NCI-H82 (cell line): ENCODE measurements at regions not wholly inside any gene's neighbourhood (a gene's known extent, or its start where the extent isn't known, plus 50 kb on each side); places are given as distances from the start of the nearest gene placed in this dataset.

Experiments used
- DNase-seq: peaks from one replicate; lab custom pipeline; 2025; lab: John Stamatoyannopoulos, UW

GRCh38 chr7:84294847-84295455 lies 100.4 kb upstream of the SEMA3A start:
- no peak for DNase-seq

DNA sequence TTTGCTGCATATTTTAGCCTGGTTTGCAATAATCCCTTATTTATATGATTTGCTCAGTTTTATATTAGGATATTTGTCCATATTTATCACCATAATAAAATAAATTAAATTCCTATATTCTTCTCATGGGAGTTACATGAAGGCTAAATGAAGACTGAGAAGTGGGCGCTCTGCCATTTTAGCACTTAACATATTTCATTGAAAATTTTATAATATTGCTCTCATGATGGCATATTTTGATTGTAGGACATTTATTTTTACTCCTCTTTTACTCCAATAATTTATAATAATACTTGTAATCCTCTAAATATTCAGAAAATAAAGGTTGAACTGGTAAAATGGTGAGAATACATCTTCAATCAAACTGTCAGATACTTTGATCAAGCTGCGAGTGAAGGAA lies 99.8 kb upstream of the SEMA3A start:
- no peak for DNase-seq

DNA sequence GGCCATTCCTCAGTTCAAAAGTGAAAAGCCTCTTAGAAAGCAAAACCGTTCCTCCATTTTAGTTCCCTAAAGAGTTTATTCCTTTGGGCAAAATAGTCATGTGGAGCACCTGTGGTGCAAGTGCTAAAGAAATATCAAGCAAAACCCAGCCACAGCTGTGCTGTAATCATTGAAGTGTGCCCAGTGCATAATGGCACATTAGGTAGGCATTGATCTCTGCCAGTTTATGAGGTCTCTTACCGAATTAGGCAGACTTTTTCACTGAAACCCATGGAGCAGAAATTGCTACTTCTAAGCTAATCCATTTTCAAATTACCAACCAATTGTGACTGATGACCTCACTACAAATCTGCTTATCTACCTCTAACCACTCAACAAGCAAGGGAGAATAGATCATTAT lies 97.2 kb upstream of the SEMA3A start:
- peak; percentile 7 for DNase-seq

GRCh38 chr7:84283798-84284197 lies 89.2 kb upstream of the SEMA3A start:
- DNase-seq, result no peak

- no peak for DNase-seq
Measured at GRCh38 chr7:84281518-84281917, 86.9 kb upstream of the SEMA3A start.

- peak; percentile 5 for DNase-seq
Measured at GRCh38 chr7:84277628-84278224, 83.1 kb upstream of the SEMA3A start.

DNA sequence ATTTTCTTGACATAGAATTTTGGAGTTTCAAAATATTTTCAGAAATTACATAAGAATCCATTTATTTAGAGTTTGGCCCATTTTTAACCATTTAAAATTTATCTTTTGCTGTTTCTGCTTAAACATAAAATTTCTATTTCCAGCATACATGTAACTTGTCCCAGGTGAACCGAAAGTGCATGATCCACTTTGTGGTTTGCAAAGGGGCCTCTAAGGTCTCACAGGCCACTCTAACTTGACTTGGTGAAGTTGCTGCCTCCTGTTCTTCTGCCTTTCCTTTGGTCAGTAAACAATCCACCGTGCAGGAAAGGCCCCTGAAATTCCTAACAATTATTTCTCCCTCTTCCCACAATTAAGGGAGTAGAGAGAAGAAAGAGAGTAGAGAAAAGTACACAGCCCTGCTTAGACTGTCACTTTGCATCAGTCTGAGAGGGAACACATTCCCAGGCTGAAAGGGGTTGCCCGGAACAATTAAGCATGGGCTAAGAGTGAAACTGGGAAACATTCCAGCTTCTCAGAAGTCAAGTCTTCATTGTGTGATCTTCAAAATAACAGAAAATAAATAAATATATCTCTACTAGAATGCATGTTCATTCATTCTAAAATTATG lies 79.5 kb upstream of the SEMA3A start:
- no peak for DNase-seq

DNA sequence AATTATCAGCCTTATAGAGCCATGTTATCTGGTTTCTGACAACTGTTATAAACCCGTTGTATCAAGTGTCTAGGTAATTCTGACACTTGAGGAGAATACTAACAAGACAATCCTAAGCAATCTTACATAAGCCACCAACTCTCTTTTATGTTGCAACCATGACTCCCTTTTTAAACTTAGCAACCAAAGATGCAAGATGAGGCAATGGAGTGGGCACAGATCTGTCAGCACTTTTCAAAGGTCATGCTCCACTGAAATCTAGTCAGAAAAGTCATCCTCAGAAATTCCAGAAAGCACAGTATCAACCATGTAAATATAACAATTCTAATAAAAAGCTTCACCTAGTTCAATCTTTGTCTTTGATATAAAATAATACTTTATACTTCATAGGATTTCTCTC lies 77.0 kb upstream of the SEMA3A start:
- DNase-seq, result no peak

GRCh38 chr7:84264396-84264795 lies 69.8 kb upstream of the SEMA3A start:
- DNase-seq, result no peak

DNA sequence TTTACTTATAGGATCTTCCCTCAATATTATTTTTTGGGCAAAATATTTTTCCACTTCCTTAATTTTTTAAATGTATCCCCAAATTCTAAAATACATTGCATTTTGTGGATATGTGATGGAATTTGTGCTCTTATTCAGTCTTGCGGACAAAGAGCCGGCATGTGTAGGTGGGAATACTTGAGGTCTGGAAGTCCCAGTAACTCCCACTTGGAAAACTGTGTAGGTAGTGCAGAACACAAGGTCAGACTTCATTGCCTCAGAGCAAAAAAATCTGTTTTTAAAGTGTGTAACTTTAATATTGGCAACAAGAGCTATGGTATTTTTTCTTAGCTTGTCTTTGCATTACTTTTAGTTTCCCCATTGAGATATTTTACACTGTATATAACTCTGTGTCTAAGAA lies 68.5 kb upstream of the SEMA3A start:
- DNase-seq, result no peak

DNA sequence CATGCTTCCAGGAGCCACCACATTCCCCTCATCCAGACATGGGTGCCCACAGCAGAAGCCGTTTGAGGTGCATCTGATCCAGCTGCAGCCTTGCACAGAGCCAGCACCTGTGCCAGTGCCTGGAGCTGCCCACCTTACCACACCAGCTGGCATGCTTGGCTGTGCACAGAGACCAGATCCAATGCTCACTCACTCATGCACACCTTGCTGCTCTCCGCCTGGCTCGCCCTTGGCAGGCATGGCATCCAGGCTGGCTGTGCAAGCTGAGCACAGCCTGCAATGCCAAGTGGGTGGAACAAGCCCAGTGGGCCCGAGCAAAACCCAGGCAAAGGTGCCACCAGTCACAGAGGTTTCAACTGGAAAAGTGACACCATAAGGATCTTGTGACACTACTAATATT lies 66.9 kb upstream of the SEMA3A start:
- no peak for DNase-seq

DNA sequence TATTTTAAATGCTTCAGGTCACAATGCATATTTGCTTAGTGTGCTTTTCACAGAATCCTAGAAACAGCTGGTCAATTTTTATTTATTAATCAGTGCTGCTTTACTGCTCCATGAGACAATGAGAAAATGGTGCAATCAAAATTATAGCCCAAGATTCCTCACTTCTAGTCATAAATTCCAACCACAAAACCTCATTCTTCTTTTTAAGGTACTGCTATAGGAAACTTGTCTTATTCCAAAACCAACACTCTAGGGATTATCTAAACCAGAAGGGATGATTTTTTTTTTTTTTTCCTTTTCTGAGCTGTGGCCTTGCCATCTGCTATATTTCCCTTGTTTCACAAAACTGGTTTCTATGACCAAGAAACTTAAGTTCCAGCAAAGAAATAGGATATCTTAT lies 64.0 kb upstream of the SEMA3A start:
- DNase-seq, result no peak

- no peak for DNase-seq
Measured at GRCh38 chr7:84256571-84256971, 62.0 kb upstream of the SEMA3A start.

DNA sequence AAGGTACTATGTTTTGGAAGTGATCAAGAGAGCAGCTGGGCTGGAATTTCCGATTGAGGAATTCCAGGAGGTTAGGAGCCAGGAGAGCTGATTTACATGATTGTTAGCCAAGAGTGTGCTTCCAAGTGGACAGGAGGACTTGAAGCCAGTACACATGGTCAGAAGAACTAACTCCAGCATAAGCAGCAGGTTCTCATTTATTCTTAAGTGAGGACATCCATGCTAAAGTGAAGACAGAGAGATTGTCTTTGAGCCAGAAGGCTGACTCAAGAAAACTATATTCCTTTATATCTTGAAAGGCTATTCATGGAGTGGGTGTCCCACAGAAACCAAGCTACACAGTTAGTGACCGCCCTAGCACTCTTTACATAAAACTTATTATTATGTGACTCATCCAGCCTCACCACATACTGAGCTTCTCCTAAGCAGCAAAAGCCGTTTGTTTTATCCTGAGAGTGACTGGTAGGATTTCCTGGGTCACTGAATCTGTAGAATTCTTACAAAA lies 56.7 kb upstream of the SEMA3A start:
- no peak for DNase-seq

DNA sequence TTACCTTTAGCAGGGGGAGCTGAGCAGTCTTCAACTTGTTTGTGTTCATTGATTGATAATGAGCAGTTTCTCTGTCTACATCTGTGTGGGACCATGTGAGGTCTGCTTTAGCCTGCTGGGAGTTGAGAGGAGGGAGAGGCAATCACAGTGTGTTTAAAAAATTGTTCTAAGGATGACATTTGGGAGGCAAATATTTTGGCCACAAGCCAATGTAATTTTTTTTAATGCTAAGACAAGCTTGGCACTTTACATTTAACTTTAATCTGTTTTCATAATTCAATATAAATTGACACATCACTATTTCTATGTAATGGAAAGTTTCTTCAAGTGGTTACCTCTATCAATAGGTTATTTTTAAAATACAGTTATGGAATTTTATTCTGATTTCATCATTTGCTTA lies 55.9 kb upstream of the SEMA3A start:
- no peak for DNase-seq

GRCh38 chr7:84249656-84250055 lies 55.1 kb upstream of the SEMA3A start:
- DNase-seq, result no peak

DNA sequence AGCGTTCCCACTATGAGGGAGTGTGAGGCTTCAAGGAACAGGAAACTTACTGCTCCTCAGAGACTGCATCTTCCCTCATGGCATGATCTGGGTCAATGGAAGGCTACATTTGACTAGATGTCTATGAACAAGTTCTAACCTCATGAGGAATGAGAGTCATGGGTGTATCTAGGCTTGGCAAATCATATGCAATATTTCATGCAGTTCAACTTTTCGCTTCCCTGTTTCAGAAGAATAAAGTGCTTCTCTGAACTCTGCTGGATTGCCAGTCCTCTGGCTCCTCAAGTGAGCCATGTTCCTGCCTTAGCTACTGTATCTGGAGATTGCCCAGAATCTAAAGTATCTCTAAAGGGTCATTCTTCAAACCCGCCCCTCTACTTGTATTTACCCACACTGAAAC lies 54.3 kb upstream of the SEMA3A start:
- no peak for DNase-seq

DNA sequence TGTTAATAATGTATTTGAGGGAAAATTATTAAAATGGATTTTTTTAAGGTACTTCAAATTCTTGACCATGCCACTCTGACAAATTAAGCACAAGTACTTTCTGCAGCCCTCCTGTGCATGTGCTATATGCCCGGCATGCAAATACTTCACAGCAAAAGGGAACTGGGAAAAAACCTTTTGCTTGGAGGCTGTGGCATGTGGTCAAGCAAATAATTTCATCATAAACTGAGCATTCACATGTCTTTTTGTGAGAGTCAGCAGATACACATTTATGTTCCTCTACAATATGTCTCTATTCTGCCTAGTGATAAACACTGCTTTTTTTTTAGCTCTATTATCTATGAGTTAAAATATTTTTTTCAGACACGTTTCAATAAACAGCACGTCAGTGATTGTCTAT lies 53.7 kb upstream of the SEMA3A start:
- DNase-seq, result no peak

DNA sequence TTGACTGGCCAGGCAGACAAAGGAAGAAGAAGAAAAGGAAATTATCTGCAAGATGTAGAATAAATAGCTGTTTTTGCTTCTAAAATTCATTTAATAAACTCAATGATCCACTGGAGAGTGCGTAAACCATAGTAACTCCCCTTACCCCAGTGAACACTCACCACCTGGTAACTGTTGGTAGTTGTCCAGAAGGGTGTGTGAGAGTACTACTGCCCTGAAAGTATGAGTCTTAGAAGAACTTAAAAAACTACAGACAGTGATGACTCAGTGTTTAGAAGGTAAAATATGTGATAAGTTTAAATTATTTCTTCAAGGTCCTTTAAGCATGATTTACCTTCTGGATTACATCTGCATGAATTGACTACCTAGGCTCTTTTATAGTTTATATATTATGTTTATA lies 53.0 kb upstream of the SEMA3A start:
- DNase-seq, result no peak

GRCh38 chr7:84245835-84246234 lies 51.2 kb upstream of the SEMA3A start:
- no peak for DNase-seq
